ENCODE measurements at regions not wholly inside any gene's neighbourhood (a gene's known extent, or its start where the extent isn't known, plus 50 kb on each side); places are given as distances from the start of the nearest gene placed in this dataset.

DNA sequence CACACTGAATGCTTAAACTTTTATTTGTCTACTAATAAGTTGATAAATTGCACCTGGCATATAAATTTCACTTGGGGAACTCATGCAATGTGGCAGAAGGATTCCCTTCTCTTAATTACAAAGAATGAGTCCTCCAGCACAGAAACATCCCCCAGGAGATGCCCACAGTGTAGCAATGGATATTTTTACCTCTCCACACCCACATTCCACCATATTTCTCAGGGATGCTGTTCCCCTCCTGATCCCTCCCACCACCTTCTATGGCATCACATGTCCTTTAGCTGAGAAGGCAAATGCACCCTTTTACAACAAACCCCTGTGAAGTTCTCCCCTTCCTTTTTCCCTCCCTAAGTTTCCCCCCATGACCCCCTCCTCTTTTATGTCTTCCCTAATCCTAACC is 56.1 kb upstream of the UBASH3B start:
- TF ChIP-seq, protein P1, sequence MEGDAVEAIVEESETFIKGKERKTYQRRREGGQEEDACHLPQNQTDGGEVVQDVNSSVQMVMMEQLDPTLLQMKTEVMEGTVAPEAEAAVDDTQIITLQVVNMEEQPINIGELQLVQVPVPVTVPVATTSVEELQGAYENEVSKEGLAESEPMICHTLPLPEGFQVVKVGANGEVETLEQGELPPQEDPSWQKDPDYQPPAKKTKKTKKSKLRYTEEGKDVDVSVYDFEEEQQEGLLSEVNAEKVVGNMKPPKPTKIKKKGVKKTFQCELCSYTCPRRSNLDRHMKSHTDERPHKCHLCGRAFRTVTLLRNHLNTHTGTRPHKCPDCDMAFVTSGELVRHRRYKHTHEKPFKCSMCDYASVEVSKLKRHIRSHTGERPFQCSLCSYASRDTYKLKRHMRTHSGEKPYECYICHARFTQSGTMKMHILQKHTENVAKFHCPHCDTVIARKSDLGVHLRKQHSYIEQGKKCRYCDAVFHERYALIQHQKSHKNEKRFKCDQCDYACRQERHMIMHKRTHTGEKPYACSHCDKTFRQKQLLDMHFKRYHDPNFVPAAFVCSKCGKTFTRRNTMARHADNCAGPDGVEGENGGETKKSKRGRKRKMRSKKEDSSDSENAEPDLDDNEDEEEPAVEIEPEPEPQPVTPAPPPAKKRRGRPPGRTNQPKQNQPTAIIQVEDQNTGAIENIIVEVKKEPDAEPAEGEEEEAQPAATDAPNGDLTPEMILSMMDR (IDR thresholded peaks at IDR 0.05; ENCODE audit: borderline replicate concordance, extremely low read depth, low read length, poor library complexity, severe bottlenecking): no peak
- TF ChIP-seq EZH2 (IDR thresholded peaks at IDR 0.05; ENCODE audit: borderline replicate concordance, low read depth, low read length, severe bottlenecking): no peak
